DND-41 (cell line): ENCODE measurements at regions not wholly inside any gene's neighbourhood (a gene's known extent, or its start where the extent isn't known, plus 50 kb on each side); places are given as distances from the start of the nearest gene placed in this dataset.
"Not testable (repeated sequence)": the region's sequence is repeated elsewhere in the genome, so short reads cannot be mapped to it uniquely, and the experiment has no call there.

Source experiments
- ATAC-seq: fragments of 200-7000 bp; cut with Tn5 transposase; 3 replicates; pipeline ENCODE4 v1.9.1; 2021; ENCODE audit warnings: low read depth; ENCODE audit not compliant: insufficient read depth
- DNase-seq: peaks from one replicate; pipeline ENCODE4 v3.0.0-alpha.2; 2020
- H2AFZ ChIP-seq: 2 replicates; pipeline ENCODE4 v1.6.0; 2012; ENCODE audit warnings: low read depth, low read length
- H3K27ac ChIP-seq: 2 replicates; pipeline ENCODE4 v1.5.1; 2012; ENCODE audit warnings: low read length, inconsistent platforms
- H3K27me3 ChIP-seq: fragments of 200-600 bp; sonication (generic); 2 replicates; pipeline ENCODE4 v1.6.0; 2012; ENCODE audit warnings: low read length, mild to moderate bottlenecking, inconsistent platforms; ENCODE audit not compliant: insufficient read depth, poor library complexity
- H3K36me3 ChIP-seq: 2 replicates; pipeline ENCODE4 v1.5.1; 2012; ENCODE audit warnings: low read length, inconsistent platforms; ENCODE audit not compliant: insufficient read depth
- H3K4me1 ChIP-seq: 2 replicates; pipeline ENCODE4 v1.5.1; 2012; ENCODE audit warnings: mild to moderate bottlenecking, low read length; ENCODE audit not compliant: insufficient read depth
- H3K4me2 ChIP-seq: 2 replicates; pipeline ENCODE4 v1.6.0; 2012; ENCODE audit warnings: mild to moderate bottlenecking, moderate library complexity, low read length, inconsistent platforms; ENCODE audit not compliant: insufficient read depth
- H3K4me3 ChIP-seq, 2 experiments: fragments of 200-600 bp in 1 of 2; shearing (Covaris generic) in 1 of 2; 2 replicates each; pipeline ENCODE4 v1.5.1; 2012 to 2016; ENCODE audit warnings: inconsistent platforms in 2 of 2, low read length in 2 of 2, mild to moderate bottlenecking in 2 of 2, low read depth in 1 of 2, moderate library complexity in 1 of 2
- H3K79me2 ChIP-seq: 2 replicates; pipeline ENCODE4 v1.6.0; 2012; ENCODE audit warnings: low read length, inconsistent platforms; ENCODE audit not compliant: insufficient read depth
- H3K9ac ChIP-seq: 2 replicates; pipeline ENCODE4 v1.6.0; 2012; ENCODE audit warnings: low read depth, mild to moderate bottlenecking, inconsistent platforms, low read length, moderate library complexity
- H3K9me3 ChIP-seq: 2 replicates; pipeline ENCODE4 v1.5.1; 2012; ENCODE audit warnings: low read length, moderate library complexity, mild to moderate bottlenecking, inconsistent platforms; ENCODE audit not compliant: insufficient read depth, severe bottlenecking
- H4K20me1 ChIP-seq: 2 replicates; pipeline ENCODE4 v1.6.0; 2012; ENCODE audit warnings: low read length; ENCODE audit not compliant: insufficient read depth
- CTCF ChIP-seq: IDR thresholded peaks from 2 replicates; pipeline ENCODE4 v1.5.1; 2012; ENCODE audit warnings: borderline replicate concordance, low read length, moderate library complexity, mild to moderate bottlenecking; ENCODE audit not compliant: poor library complexity, severe bottlenecking; ENCODE audit errors: extremely low read depth
- EZH2 ChIP-seq: IDR thresholded peaks from 3 replicates; pipeline ENCODE4 v1.6.1; 2012; ENCODE audit warnings: borderline replicate concordance, low read depth, mild to moderate bottlenecking, moderate library complexity, low read length, inconsistent platforms; ENCODE audit not compliant: severe bottlenecking

GRCh38 chrX:131845771-131846170 is 177.3 kb upstream of the STK26 start:
- peaks cover 7% of the 10 kb centered on the region for H3K4me1 ChIP-seq
- TF ChIP-seq CTCF = no peak
- H3K9ac ChIP-seq = no peak overlapping the region
- H3K9me3 ChIP-seq = no peaks in the 10 kb centered on the region
- no peaks in the 10 kb centered on the region for H3K27me3 ChIP-seq
- no peak overlapping the region for H2AFZ ChIP-seq
- no peaks in the 10 kb centered on the region for H3K79me2 ChIP-seq
- H3K27ac ChIP-seq = no peak overlapping the region
- H3K36me3 ChIP-seq = no peaks in the 10 kb centered on the region
- ATAC-seq (no peak), DNase-seq (no peak)
- H3K4me3 ChIP-seq = no peak overlapping the region
- no peak overlapping the region for H3K4me2 ChIP-seq
- H4K20me1 ChIP-seq = no peaks in the 10 kb centered on the region

- not testable (repeated sequence) for ATAC-seq, H3K9me3 ChIP-seq, H3K4me1 ChIP-seq, H3K9ac ChIP-seq, H3K4me3 ChIP-seq, H3K79me2 ChIP-seq, DNase-seq, H3K27me3 ChIP-seq, H4K20me1 ChIP-seq, H3K27ac ChIP-seq, H3K4me2 ChIP-seq, H2AFZ ChIP-seq, H3K36me3 ChIP-seq
These were observed 172.1 kb upstream of the STK26 start for GRCh38 chrX:131850964-131851363.

- H3K4me1 ChIP-seq = no peaks in the 10 kb centered on the region
- H3K79me2 ChIP-seq = no peaks in the 10 kb centered on the region
- no peak overlapping the region for H2AFZ ChIP-seq
- no peak for DNase-seq
- no peak overlapping the region for H3K9ac ChIP-seq
- no peak for ATAC-seq
- no peak overlapping the region for H3K27ac ChIP-seq
- TF ChIP-seq CTCF (no peak), EZH2 (no peak)
- H4K20me1 ChIP-seq = no peaks in the 10 kb centered on the region
- H3K9me3 ChIP-seq = no peaks in the 10 kb centered on the region
- H3K27me3 ChIP-seq = no peaks in the 10 kb centered on the region
- no peaks in the 10 kb centered on the region for H3K36me3 ChIP-seq
- H3K4me3 ChIP-seq = no peak overlapping the region
- H3K4me2 ChIP-seq = no peak overlapping the region
These were observed 169.7 kb upstream of the STK26 start for GRCh38 chrX:131853440-131853839.

GRCh38 chrX:131854581-131854980 is 168.5 kb upstream of the STK26 start:
- DNase-seq = no peak
- Histone ChIP-seq H3K27ac (no peak overlapping the region), H3K79me2 (no peaks in the 10 kb centered on the region), H3K27me3 (no peaks in the 10 kb centered on the region), H3K4me3 (no peak overlapping the region), H3K4me1 (no peaks in the 10 kb centered on the region), H3K9ac (no peak overlapping the region), H3K4me2 (no peak overlapping the region), H3K9me3 (no peaks in the 10 kb centered on the region), H2AFZ (no peak overlapping the region), H3K36me3 (no peaks in the 10 kb centered on the region), H4K20me1 (no peaks in the 10 kb centered on the region)
- TF ChIP-seq EZH2 (no peak), CTCF (peak; percentile 54)
- no peak for ATAC-seq
